Liver (tissue), 8 donors: ENCODE measurements at regions not wholly inside any gene's neighbourhood (a gene's known extent, or its start where the extent isn't known, plus 50 kb on each side); places are given as distances from the start of the nearest gene placed in this dataset.

Experiments
- DNase-seq: peaks from one replicate; pipeline ENCODE4 v3.0.0-alpha.2; 2017; ENCODE audit warnings: low spot score
- H3K27ac ChIP-seq, 2 donors: one replicate each; pipeline ENCODE4 v1.7.0; 2013; ENCODE audit warnings: inconsistent platforms in 2 of 2, low read length in 2 of 2, control low read depth in 1 of 2, low read depth in 1 of 2, mild to moderate bottlenecking in 1 of 2
- H3K27me3 ChIP-seq, 4 donors: one replicate each; pipeline versions ENCODE4 v1.6.1 to v1.7.0; 2013; ENCODE audit warnings: low read length in 3 of 4, inconsistent platforms in 1 of 4, mild to moderate bottlenecking in 1 of 4, moderate library complexity in 1 of 4; ENCODE audit not compliant: control insufficient read depth in 4 of 4, insufficient read depth in 4 of 4
- H3K36me3 ChIP-seq, 4 donors: one replicate each; pipeline versions ENCODE4 v1.6.1 to v1.7.0; 2013; ENCODE audit warnings: low read length in 3 of 4, mild to moderate bottlenecking in 3 of 4, low read depth in 1 of 4, moderate library complexity in 1 of 4; ENCODE audit not compliant: control insufficient read depth in 4 of 4, insufficient read depth in 3 of 4
- H3K4me1 ChIP-seq, 4 donors: one replicate each; pipeline versions ENCODE4 v1.6.1 to v1.7.0; 2013; ENCODE audit warnings: low read length in 3 of 4, mild to moderate bottlenecking in 3 of 4, moderate library complexity in 1 of 4; ENCODE audit not compliant: control insufficient read depth in 4 of 4, insufficient read depth in 4 of 4
- H3K4me3 ChIP-seq, 3 donors: one replicate each; pipeline versions ENCODE4 v1.6.1 to v1.7.0; 2013; ENCODE audit warnings: low read length in 3 of 3, control low read depth in 1 of 3, low read depth in 1 of 3, mild to moderate bottlenecking in 1 of 3
- H3K9ac ChIP-seq, 2 donors: one replicate each; pipeline ENCODE4 v1.7.0; 2013; ENCODE audit warnings: low read length in 2 of 2, mild to moderate bottlenecking in 2 of 2, moderate library complexity in 2 of 2, control low read depth in 1 of 2, low read depth in 1 of 2
- H3K9me3 ChIP-seq, 4 donors: one replicate each; pipeline versions ENCODE4 v1.6.1 to v1.7.0; 2013; ENCODE audit warnings: low read length in 3 of 4; ENCODE audit not compliant: control insufficient read depth in 4 of 4
- ATF3 ChIP-seq: IDR thresholded peaks from 2 replicates; pipeline ENCODE4 v1.6.1; 2016; ENCODE audit warnings: antibody characterized with exemption
- EGR1 ChIP-seq, 2 donors: IDR thresholded peaks; 2 replicates each; pipeline ENCODE4 v1.6.1; 2016 to 2018; ENCODE audit warnings: antibody characterized with exemption in 2 of 2, low read depth in 2 of 2
- FOXA1 ChIP-seq: IDR thresholded peaks from 2 replicates; pipeline ENCODE4 v1.6.1; 2016; ENCODE audit warnings: antibody characterized with exemption
- FOXA2 ChIP-seq: IDR thresholded peaks from 2 replicates; pipeline ENCODE4 v1.6.1; 2016; ENCODE audit warnings: antibody characterized with exemption
- GABPA ChIP-seq, 2 donors: IDR thresholded peaks in 1 of 2; conservative IDR thresholded peaks in 1 of 2; 2 replicates each; pipeline ENCODE4 v1.6.1; 2016; ENCODE audit warnings: antibody characterized with exemption in 2 of 2, mild to moderate bottlenecking in 1 of 2, moderate library complexity in 1 of 2
- HNF4A ChIP-seq, 2 donors: conservative IDR thresholded peaks; 2 replicates each; pipeline ENCODE4 v1.6.1; 2016; ENCODE audit warnings: antibody characterized with exemption in 2 of 2, mild to moderate bottlenecking in 2 of 2
- HNF4G ChIP-seq: IDR thresholded peaks from 2 replicates; pipeline ENCODE4 v1.6.1; 2016; ENCODE audit warnings: antibody characterized with exemption
- JUND ChIP-seq, 2 donors: IDR thresholded peaks; 2 replicates each; pipeline ENCODE4 v1.6.1; 2016; ENCODE audit warnings: antibody characterized with exemption in 2 of 2
- NR2F2 ChIP-seq: IDR thresholded peaks from 2 replicates; pipeline ENCODE4 v1.6.1; 2016; ENCODE audit warnings: antibody characterized with exemption
- RAD21 ChIP-seq, 2 donors: IDR thresholded peaks; 2 replicates each; pipeline ENCODE4 v1.6.1; 2016; ENCODE audit warnings: antibody characterized with exemption in 2 of 2, mild to moderate bottlenecking in 2 of 2
- RXRA ChIP-seq, 2 donors: IDR thresholded peaks; 2 replicates each; pipeline ENCODE4 v1.6.1; 2017 to 2018; ENCODE audit warnings: antibody characterized with exemption in 2 of 2, mild to moderate bottlenecking in 1 of 2
- SP1 ChIP-seq: IDR thresholded peaks from 2 replicates; pipeline ENCODE4 v1.6.1; 2018; ENCODE audit warnings: antibody characterized with exemption, mild to moderate bottlenecking
- TAF1 ChIP-seq: conservative IDR thresholded peaks from 2 replicates; pipeline ENCODE4 v1.6.1; 2016; ENCODE audit warnings: antibody characterized with exemption, mild to moderate bottlenecking
- YY1 ChIP-seq: IDR thresholded peaks from 2 replicates; pipeline ENCODE4 v1.6.1; 2016; ENCODE audit warnings: antibody characterized with exemption, mild to moderate bottlenecking
- WGBS: extraction: QIAGEN DNeasy Blood & Tissue Kit; methylation state at CpG from one replicate; pipeline ENCODE4 v1.1.7; 2013; 5-methylcytosine and 5-hydroxymethylcytosine counted together
- TF ChIP-seq, protein P1 (sequence below): IDR thresholded peaks from 2 replicates; pipeline ENCODE4 v1.6.1; 2016; ENCODE audit warnings: antibody characterized with exemption, mild to moderate bottlenecking
- TF ChIP-seq, protein P2 (sequence below): IDR thresholded peaks from 2 replicates; pipeline ENCODE4 v1.6.1; 2016; ENCODE audit warnings: antibody characterized with exemption
- TF ChIP-seq, protein P3 (sequence below): fragments of 150-350 bp; IDR thresholded peaks from 2 replicates; pipeline ENCODE4 v1.5.1; 2017; ENCODE audit warnings: improper control_type of control experiment, low read depth, low read length; ENCODE audit not compliant: missing input control
- TF ChIP-seq, protein P4 (sequence below): IDR thresholded peaks from 2 replicates; pipeline ENCODE4 v1.6.1; 2016; ENCODE audit warnings: antibody characterized with exemption
- donor health status: healthy.
- donor health status: healthy.
- donor health status: healthy.
- donor health status: healthy.
- donor health status: healthy.

DNA sequence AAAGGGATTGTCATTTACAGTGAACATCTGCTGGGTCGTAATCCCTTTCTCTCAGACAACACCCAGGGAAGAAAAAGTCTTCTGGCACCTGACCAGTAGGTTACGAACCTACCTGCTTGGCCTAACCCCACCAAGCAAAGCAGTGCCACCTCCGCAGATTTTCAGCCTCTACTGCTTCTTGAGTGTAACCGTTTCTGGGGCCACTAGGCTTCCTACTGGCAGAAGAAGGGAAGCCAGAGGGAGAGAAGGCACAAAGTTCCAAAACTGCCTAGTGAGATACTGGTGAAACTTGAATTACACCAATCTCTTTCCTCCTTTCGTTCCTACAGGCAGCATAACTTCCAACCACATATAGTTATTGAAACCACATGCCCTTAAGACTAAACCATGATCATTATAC lies 383.6 kb downstream of the BCAT1 start:
- no peak overlapping the region for H3K4me3 ChIP-seq
- TF ChIP-seq YY1 (no peak), RXRA (IDR thresholded peaks at IDR 0.05) (no peak), HNF4G (no peak), ATF3 (no peak), EGR1 (IDR thresholded peaks at IDR 0.05; ENCODE audit: low read depth in 2 of 2) (no peak), HNF4A (conservative IDR thresholded peaks at IDR 0.05) (no peak), FOXA1 (no peak), GABPA (IDR thresholded peaks at IDR 0.05 in 1 of 2, conservative IDR thresholded peaks at IDR 0.05 in 1 of 2) (no peak), FOXA2 (no peak), JUND (IDR thresholded peaks at IDR 0.05) (no peak), TAF1 (no peak), NR2F2 (no peak), RAD21 (IDR thresholded peaks at IDR 0.05) (no peak), SP1 (no peak)
- TF ChIP-seq, protein P1, sequence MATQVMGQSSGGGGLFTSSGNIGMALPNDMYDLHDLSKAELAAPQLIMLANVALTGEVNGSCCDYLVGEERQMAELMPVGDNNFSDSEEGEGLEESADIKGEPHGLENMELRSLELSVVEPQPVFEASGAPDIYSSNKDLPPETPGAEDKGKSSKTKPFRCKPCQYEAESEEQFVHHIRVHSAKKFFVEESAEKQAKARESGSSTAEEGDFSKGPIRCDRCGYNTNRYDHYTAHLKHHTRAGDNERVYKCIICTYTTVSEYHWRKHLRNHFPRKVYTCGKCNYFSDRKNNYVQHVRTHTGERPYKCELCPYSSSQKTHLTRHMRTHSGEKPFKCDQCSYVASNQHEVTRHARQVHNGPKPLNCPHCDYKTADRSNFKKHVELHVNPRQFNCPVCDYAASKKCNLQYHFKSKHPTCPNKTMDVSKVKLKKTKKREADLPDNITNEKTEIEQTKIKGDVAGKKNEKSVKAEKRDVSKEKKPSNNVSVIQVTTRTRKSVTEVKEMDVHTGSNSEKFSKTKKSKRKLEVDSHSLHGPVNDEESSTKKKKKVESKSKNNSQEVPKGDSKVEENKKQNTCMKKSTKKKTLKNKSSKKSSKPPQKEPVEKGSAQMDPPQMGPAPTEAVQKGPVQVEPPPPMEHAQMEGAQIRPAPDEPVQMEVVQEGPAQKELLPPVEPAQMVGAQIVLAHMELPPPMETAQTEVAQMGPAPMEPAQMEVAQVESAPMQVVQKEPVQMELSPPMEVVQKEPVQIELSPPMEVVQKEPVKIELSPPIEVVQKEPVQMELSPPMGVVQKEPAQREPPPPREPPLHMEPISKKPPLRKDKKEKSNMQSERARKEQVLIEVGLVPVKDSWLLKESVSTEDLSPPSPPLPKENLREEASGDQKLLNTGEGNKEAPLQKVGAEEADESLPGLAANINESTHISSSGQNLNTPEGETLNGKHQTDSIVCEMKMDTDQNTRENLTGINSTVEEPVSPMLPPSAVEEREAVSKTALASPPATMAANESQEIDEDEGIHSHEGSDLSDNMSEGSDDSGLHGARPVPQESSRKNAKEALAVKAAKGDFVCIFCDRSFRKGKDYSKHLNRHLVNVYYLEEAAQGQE = no peak
- TF ChIP-seq, protein P2, sequence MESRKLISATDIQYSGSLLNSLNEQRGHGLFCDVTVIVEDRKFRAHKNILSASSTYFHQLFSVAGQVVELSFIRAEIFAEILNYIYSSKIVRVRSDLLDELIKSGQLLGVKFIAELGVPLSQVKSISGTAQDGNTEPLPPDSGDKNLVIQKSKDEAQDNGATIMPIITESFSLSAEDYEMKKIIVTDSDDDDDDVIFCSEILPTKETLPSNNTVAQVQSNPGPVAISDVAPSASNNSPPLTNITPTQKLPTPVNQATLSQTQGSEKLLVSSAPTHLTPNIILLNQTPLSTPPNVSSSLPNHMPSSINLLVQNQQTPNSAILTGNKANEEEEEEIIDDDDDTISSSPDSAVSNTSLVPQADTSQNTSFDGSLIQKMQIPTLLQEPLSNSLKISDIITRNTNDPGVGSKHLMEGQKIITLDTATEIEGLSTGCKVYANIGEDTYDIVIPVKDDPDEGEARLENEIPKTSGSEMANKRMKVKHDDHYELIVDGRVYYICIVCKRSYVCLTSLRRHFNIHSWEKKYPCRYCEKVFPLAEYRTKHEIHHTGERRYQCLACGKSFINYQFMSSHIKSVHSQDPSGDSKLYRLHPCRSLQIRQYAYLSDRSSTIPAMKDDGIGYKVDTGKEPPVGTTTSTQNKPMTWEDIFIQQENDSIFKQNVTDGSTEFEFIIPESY = no peak
- TF ChIP-seq, protein P3, sequence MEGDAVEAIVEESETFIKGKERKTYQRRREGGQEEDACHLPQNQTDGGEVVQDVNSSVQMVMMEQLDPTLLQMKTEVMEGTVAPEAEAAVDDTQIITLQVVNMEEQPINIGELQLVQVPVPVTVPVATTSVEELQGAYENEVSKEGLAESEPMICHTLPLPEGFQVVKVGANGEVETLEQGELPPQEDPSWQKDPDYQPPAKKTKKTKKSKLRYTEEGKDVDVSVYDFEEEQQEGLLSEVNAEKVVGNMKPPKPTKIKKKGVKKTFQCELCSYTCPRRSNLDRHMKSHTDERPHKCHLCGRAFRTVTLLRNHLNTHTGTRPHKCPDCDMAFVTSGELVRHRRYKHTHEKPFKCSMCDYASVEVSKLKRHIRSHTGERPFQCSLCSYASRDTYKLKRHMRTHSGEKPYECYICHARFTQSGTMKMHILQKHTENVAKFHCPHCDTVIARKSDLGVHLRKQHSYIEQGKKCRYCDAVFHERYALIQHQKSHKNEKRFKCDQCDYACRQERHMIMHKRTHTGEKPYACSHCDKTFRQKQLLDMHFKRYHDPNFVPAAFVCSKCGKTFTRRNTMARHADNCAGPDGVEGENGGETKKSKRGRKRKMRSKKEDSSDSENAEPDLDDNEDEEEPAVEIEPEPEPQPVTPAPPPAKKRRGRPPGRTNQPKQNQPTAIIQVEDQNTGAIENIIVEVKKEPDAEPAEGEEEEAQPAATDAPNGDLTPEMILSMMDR = no peak
- TF ChIP-seq, protein P4, sequence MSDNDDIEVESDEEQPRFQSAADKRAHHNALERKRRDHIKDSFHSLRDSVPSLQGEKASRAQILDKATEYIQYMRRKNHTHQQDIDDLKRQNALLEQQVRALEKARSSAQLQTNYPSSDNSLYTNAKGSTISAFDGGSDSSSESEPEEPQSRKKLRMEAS = no peak
- H3K27me3 ChIP-seq = no peaks in the 10 kb centered on the region
- 91% methylated on average over 5 of the region's 5 CpGs for WGBS
- no peaks in the 10 kb centered on the region for H3K36me3 ChIP-seq
- peaks cover 3 to 20% (median 10%) of the 10 kb centered on the region in 4 donors for H3K4me1 ChIP-seq
- no peaks in the 10 kb centered on the region for H3K9me3 ChIP-seq
- no peak for DNase-seq
- H3K27ac ChIP-seq = no peak overlapping the region
- no peak overlapping the region for H3K9ac ChIP-seq
